GM12864 (cell line): ENCODE measurements at regions not wholly inside any gene's neighbourhood (a gene's known extent, or its start where the extent isn't known, plus 50 kb on each side); places are given as distances from the start of the nearest gene placed in this dataset.

ENCODE experiments used
- DNase-seq: peaks from one replicate; pipeline ENCODE4 v3.0.0-alpha.2; 2011; ENCODE audit warnings: low read depth
- H3K4me3 ChIP-seq: 2 replicates; pipeline ENCODE4 v1.5.1; 2011; ENCODE audit warnings: mild to moderate bottlenecking, low read depth, low read length, control low read depth
- CTCF ChIP-seq: IDR thresholded peaks from 2 replicates; pipeline ENCODE4 v1.5.1; 2011; ENCODE audit warnings: low read depth, mild to moderate bottlenecking, moderate library complexity, low read length, control low read depth, inconsistent platforms; ENCODE audit errors: missing control alignments

- TF ChIP-seq CTCF = no peak
- no peak for DNase-seq
- H3K4me3 ChIP-seq = no peak overlapping the region
These were observed 258.5 kb upstream of the CD180 start for GRCh38 chr5:67454957-67455561.

DNA sequence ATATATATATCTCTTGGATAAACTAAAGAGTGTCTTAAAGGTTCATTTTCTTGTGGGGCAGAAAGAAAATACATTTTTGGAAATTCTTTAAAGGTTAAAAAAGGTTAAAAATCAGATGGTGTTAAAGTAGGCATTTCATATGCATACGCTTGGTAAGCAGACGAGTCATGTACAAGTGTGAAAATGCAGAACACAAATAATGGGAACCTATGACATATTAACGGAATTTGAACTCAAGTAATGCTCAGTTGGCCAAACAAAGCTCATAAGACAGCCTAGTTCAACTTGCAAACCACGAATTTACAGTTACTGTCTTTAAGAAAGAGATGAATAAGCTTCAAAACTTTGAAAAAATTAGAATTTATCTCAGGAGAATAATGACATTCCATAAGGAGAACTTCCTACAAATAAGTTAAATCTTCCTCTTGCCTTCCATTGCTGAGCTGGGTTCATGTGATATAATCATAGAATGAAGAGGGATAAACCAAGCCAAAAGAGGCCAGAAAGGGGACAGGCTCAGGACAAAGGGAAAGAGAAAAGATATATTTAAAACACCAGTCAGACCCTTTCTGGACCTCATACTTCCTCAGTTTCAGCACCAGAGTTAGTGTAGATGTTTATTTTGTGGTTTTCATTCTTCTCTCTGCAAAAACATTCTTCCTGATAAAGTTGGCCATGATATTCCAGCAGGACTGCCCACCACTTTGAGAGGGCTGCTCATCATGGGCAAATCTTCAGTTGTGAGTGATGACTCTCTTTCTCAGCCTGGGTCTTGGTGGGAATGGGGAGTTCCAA is 256.7 kb upstream of the CD180 start:
- TF ChIP-seq CTCF = no peak
- H3K4me3 ChIP-seq = no peak overlapping the region
- DNase-seq = no peak

DNA sequence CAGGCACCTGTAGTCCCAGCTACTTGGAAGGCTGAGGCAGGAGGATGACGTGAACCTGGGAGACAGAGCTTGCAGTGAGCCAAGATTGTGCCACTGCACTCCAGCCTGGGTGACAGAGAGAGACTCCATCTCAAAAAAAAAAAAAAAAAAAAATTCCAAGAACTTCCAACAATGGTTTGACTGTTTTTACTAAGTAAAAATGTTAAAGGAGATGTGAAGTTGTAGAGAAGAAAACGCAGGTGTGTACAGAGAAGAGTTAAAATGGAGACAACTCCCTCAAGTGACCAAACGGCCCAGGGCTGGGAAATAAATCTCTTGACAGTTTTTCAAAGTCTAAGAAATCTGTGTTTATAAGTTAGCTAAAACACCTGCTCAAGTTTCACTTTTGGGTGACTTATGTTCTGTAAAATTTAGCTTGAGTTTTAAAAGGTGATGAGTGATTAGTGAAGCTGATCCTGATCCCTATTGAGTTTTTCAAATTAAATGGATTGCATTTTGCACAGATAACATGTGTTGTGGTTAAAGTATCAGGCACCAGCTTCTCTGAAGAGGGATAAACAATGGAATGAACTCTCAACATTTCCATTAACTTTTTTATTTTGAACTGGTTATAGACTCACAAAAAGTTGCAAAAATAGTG is 255.2 kb upstream of the CD180 start:
- DNase-seq = no peak
- no peak for TF ChIP-seq CTCF
- no peak overlapping the region for H3K4me3 ChIP-seq

GRCh38 chr5:67447732-67448131 is 251.1 kb upstream of the CD180 start:
- no peak for TF ChIP-seq CTCF
- H3K4me3 ChIP-seq = no peak overlapping the region
- no peak for DNase-seq

DNA sequence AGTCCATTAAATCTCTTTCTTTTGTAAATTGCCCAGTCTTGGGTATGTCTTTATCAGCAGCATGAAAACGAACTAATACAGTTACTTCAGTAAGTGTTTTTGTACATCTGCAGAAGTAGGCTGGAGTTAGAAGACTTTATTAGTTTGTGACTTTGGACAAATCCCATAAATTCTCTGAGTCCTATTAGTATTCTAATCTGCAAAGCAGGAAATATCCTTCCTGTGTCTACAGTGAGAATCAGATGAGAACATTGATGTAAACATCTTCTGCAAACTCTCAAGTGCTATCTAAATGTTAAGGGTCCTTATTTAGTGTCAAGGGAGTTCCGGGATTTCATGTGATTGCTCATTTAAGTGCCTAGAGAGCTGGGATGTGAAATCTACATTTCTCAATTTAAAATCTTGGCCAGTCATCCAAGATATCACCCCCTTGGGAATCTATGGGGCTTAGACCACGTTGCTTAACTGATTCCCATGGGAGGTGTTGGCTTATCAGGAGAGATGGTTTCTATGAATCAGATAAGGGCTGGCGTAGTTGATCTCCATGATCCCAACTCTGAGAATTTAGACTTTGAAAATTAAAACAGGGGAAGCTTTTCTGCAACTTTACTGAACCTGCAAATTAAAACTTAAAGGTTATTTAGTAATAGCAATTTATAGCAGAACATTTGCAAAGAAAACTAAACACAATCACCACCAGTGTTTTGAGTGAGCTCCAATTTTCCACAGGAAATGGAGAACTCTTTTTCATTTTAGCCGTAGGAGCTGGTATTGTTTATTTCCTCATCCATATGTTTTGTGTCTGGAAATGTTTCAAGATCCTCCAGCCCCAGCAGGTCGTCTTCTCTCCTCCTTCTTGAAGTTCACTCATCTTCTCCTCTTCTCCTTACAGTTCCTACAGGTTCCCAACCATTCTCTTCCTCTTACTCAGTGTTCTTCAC is 241.6 kb upstream of the CD180 start:
- DNase-seq = no peak
- no peak overlapping the region for H3K4me3 ChIP-seq
- TF ChIP-seq CTCF = no peak

DNA sequence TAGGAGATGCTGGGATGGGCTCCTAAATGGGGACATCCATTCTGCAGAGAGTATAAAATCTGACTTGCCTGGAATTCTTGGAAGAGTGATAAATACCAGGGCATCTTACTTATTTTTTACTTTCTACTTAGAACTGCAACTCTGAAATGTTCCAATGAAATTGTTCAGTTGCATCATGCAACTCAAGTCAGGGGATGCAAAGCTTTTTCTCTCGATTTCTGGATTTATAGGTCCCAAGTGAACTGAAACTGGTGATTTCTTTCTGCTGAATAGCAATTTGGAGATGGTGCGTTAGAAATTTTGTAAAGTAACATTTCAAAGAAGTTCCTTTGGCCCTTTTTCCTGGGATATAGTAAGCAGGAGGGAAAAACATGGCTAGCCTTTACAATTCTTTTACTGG is 238.4 kb upstream of the CD180 start:
- DNase-seq = no peak
- H3K4me3 ChIP-seq = no peak overlapping the region
- TF ChIP-seq CTCF = no peak
